ENCODE measurements at regions not wholly inside any gene's neighbourhood (a gene's known extent, or its start where the extent isn't known, plus 50 kb on each side); places are given as distances from the start of the nearest gene placed in this dataset.

- H3K4me1 ChIP-seq (replicated peaks in 1 of 2; ENCODE audit: control insufficient read depth in 2 of 2, insufficient read depth in 2 of 2, low read length in 2 of 2): no peaks in the 10 kb centered on the region
- H3K27ac ChIP-seq (ENCODE audit: extremely low read depth, low read depth, low read length): no peak overlapping the region
- no peak overlapping the region for H3K4me3 ChIP-seq
- ChIA-PET CTCF (ENCODE audit: low intra/inter-chr PET ratio) (no interaction called here), POLR2A (no interaction called here)
- H3K27me3 ChIP-seq (ENCODE audit: control insufficient read depth in 2 of 2, insufficient read depth in 2 of 2, low read length in 2 of 2): no peaks in the 10 kb centered on the region
- no peak for DNase-seq (ENCODE audit: extremely low read depth in 1 of 4, low spot score in 3 of 4)
- no peaks in the 10 kb centered on the region for H3K9me3 ChIP-seq (replicated peaks; ENCODE audit: control insufficient read depth, insufficient read depth, low read depth, low read length)
- TF ChIP-seq NFIC (IDR thresholded peaks at IDR 0.05) (no peak), ARHGAP35 (IDR thresholded peaks at IDR 0.05; ENCODE audit: partially characterized antibody) (no peak), ATF6 (CRISPR knock-in tag; IDR thresholded peaks at IDR 0.05) (no peak)
- H3K36me3 ChIP-seq (ENCODE audit: control insufficient read depth, insufficient read depth, low read length): no peaks in the 10 kb centered on the region
- WGBS (ENCODE audit: insufficient coverage, low coverage, missing lambda C conversion rate): 45% methylated on average over 5 of the region's 36 CpGs
- no peaks in the 10 kb centered on the region for H3K79me2 ChIP-seq (ENCODE audit: control insufficient read depth, insufficient read depth, low read length)
- BruUV-seq (replicated peaks): no TSS peak
- no peak overlapping the region for H2AFZ ChIP-seq (ENCODE audit: low read depth, low read length)
- H3K9me1 ChIP-seq (ENCODE audit: control insufficient read depth, insufficient read depth, low read length): no peaks in the 10 kb centered on the region
- intact Hi-C loops (cut with micrococcal nuclease) (no loop called here), in situ Hi-C loops (cut with MboI) (no loop called here)
- H3K9ac ChIP-seq (ENCODE audit: insufficient read depth in 1 of 2, low read depth in 2 of 2, low read length in 2 of 2): no peak overlapping the region
- H4K20me1 ChIP-seq (replicated peaks; ENCODE audit: control insufficient read depth, insufficient read depth, low read length): no peaks in the 10 kb centered on the region
- H3K4me2 ChIP-seq (ENCODE audit: insufficient read depth, low read length): no peak overlapping the region
- ATAC-seq: no peak
- no peak for FAIRE-seq
Observed at GRCh38 chr3:130814691-130815472, 68.3 kb upstream of the PIK3R4 start.
